DMS153 treated with DMSO at 0.1 percent for 48 hours (cell line): ENCODE measurements at regions not wholly inside any gene's neighbourhood (a gene's known extent, or its start where the extent isn't known, plus 50 kb on each side); places are given as distances from the start of the nearest gene placed in this dataset.
"Not testable (repeated sequence)": the region's sequence is repeated elsewhere in the genome, so short reads cannot be mapped to it uniquely, and the experiment has no call there.

Source experiments
- DNase-seq: peaks from one replicate; lab custom pipeline; 2025; ENCODE audit not compliant: unreplicated experiment; lab: John Stamatoyannopoulos, UW

GRCh38 chr1:228611707-228612106 is 123.6 kb upstream of the RHOU start:
- not testable (repeated sequence) for DNase-seq

GRCh38 chr1:228622002-228622716 is 113.1 kb upstream of the RHOU start:
- not testable (repeated sequence) for DNase-seq

DNA sequence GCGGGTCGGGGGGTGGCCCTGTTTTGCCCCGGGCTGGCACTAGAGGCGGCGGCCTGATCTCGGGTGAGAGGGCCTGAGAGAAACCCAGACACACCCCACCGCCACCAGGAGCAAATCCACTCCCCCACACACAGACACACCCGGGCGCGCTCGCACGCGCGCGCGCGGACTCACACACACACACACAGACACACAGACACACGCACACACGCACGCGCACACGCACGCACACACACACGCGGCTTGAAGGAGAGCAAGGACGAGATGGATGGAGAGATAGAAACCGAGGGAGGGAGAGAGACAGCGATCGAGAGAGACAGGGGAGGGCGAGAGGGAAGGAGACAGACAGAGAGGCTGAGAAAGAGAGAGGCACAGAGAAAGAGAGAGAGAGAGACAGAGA is 108.8 kb upstream of the RHOU start:
- not testable (repeated sequence) for DNase-seq

DNA sequence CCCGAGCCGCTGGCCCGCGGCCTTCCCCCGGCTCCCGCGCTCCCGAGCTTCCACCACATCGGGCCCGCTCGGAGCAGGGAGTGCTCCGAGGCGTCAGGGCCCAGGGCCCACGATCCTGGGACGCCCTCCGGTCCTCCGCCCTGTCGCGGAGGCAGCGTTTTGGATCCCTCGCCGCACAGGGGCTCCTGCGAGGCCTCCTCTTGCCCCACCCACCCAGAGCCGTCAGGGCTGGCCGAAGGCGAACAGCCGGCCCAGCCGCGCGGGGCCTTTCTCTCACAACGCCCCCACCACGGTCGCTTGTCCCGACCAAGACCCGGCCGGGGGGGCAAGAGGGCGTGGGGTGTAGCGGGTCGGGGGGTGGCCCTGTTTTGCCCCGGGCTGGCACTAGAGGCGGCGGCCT is 102.4 kb upstream of the RHOU start:
- DNase-seq = not testable (repeated sequence)

GRCh38 chr1:228635304-228635703 is 100.0 kb upstream of the RHOU start:
- DNase-seq = not testable (repeated sequence)

DNA sequence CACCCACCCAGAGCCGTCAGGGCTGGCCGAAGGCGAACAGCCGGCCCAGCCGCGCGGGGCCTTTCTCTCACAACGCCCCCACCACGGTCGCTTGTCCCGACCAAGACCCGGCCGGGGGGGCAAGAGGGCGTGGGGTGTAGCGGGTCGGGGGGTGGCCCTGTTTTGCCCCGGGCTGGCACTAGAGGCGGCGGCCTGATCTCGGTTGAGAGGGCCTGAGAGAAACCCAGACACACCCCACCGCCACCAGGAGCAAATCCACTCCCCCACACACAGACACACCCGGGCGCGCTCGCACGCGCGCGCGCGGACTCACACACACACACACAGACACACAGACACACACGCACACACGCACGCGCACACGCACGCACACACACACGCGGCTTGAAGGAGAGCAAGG is 97.8 kb upstream of the RHOU start:
- not testable (repeated sequence) for DNase-seq

GRCh38 chr1:228646717-228647522 is 88.4 kb upstream of the RHOU start:
- DNase-seq = peak; percentile 52

DNA sequence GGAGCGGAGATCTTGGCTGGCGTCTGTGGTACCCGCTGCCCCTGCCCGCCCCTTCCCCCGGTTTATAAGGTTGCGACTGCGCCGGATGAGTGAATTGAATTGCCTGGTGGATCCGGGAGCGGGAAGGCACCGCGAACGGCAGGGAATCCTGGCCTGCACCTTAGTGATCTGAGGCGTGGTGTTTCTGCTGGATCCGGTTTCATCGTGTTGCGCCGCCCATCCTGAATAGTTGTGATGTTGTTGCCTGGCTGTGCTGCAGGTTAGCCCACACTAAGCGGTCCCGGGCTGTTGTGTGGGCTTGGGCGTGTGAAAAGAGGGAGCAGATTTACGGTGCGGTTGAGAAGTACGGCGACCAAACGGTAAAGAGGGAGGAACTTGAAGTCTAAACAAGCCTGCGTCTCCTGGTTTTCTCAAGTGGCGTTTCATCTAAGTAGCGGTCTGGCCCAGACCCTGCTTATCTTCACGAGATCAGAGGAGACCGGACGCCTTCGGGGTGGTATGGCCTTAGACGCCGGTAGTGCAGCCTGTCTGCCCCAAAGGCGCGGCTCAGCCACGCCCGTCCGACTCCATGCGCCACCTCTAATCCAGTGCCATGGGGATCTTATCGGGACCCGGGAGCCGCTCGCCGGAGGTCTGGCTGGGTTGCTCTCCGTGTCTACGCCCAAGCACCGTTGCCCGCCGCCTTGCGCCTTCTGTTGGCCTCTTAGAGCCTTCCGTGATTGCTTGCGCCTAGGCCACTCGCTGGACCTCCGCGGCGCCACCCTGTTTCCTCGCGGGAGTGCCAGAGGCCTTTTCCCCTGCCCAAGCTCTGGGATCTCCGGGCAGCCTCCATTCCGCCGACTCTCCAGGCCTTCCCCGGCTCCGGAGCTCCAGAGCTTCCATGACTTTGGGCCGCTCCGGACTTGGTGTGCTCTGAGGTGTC is 87.5 kb upstream of the RHOU start:
- peak; percentile 36 for DNase-seq

- DNase-seq = no peak
Measured at GRCh38 chr1:228648647-228649383, 86.5 kb upstream of the RHOU start.

- no peak for DNase-seq
Measured at GRCh38 chr1:228650141-228650540, 85.1 kb upstream of the RHOU start.

DNA sequence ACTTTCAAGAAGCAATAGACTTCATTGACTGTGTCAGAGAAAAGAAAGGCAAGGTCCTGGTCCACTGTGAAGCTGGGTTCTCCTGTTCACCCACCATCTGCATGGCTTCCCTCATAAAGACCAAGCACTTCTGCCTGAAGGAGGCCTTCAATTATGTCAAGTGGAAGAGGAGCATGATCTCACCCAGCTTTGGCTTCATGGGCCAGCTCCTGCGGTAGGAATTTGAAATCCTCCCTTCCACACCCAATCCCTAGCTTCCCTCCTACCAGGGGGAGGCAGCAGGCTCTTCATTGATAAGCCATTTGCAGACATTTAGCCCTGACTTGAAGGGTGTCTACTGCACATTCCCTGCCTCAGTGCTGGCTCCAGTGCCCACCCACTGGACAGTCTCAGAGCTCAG is 84.3 kb upstream of the RHOU start:
- DNase-seq = no peak

GRCh38 chr1:228652116-228652515 is 83.2 kb upstream of the RHOU start:
- DNase-seq = no peak

DNA sequence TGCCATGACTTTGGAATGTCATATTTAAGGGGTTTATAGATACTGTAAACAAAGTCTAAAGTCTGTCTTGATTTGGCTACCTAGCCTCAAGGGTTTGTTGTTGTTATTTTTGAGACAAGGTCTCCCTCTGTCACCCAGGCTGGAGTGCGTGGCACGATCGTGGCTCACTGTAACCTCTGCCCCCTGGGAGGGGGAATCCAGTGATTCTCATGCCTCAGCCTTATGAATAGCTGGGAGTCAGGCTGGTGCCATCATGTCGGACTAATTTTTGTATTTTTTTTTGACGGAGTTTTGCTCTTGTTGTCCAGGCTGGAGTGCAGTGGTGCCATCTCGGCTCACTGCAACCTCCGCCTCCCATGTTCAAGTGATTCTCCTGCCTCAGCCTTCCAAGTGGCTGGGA is 82.2 kb upstream of the RHOU start:
- not testable (repeated sequence) for DNase-seq

- DNase-seq = no peak
Measured at GRCh38 chr1:228653748-228654147, 81.5 kb upstream of the RHOU start.

GRCh38 chr1:228655796-228656394 is 79.4 kb upstream of the RHOU start:
- DNase-seq = no peak

- DNase-seq = not testable (repeated sequence)
Measured at GRCh38 chr1:228662007-228662689, 73.1 kb upstream of the RHOU start.

DNA sequence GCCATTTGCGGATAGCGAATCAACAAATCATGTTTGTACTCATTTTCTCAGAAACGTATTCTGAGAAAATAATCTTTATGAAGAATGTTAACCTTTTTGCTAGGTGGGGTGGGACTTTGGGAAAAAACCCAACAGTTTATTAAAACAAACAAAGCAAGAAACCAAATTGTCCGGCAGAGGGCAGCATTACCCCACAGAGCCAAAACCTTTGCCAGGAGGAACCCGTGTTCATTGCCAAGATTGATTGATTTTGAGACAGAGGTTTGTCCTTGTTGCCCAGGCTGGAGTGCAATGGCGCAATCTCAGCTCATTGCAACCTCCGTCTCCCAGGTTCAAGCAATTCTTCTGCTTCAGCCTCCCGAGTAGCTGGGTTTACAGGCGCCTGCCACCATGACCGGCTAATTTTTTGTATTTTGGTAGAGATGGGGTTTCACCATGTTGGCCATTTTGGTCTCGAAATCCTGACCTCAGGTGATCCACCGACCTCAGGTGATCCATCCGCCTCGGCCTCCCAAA is 70.8 kb upstream of the RHOU start:
- peak; percentile 87 for DNase-seq

DNA sequence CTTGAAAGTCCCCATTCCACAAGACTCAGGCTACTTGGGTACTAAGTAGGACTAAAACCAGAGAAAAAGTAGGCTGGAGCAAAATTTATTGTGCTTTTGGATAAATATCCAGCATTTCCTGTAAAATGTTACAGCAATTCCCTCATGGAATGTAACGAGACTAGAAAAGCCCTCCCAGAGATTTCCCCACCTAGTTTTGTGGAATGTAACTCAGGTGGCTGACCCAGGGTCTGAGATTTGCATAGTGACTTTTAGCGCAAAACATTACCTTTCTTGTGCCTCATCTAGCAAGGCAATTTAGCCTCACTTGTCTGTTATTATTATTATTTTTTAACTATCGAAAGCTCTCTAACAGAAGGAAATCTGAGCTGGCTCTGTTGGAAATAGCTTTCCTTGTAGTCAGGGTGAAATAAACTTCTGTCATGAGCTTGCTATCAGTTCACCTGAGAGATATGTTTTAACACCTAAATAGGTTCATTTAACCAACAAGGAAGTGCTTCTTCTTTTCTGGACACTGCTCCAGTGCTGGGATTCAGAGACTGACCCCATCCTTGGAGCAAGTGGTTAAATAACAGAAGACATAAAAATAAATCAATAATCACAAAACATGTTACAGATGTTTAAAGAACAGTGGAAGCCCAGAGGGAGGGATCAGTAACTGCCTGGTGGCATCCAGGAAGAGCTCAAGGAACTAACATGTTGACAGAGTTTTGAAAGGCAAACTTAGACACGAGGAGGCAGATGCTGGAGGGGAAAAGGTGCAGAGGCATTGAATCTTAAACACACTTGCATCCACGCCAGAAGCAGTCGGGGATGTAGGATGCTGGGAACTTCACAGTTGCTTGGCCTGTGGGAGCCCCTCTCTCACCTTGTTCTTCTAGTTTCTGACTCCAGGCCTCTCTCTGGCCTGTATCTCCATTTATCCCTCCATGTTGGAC is 68.3 kb upstream of the RHOU start:
- DNase-seq = no peak
